ENCODE measurements at regions not wholly inside any gene's neighbourhood (a gene's known extent, or its start where the extent isn't known, plus 50 kb on each side); places are given as distances from the start of the nearest gene placed in this dataset.

DNA sequence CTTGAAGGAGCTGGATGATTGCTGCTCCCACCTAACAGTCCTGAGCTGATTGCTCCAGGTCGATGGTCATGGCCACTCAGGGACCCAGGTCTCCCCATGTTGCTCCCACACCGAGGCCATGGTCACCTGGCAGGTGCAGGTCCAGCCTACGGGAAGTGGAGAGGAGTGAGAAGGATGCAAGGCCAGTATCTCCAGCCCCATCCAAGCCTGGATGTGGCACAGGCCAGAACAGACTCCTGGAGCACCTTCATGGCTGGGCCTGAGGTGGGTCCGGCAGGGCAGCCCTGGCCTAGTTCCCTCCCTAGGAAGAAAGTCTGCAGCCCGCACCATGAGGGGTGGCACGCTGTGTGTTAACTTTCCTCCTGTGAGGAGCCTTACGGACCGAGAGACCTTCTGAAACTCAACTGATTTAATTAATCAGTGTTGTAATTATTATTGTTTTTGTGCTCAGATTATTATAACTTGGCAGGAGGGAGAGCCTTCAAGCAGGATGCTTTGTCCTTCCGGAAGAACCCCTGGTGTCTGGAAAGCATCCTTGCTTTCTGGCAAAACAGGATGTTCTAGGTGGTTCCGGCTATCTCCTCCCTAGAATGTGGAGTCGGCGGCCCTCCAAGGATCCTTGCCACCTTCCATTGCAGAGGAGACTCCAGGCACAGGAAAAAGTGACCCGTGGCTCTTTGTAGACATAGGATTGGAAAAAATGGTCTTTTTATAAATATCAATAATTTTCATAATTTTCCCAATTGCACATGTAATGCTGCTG, 92.3 kb upstream of the ADRA2C start:
- TF ChIP-seq, protein P1, sequence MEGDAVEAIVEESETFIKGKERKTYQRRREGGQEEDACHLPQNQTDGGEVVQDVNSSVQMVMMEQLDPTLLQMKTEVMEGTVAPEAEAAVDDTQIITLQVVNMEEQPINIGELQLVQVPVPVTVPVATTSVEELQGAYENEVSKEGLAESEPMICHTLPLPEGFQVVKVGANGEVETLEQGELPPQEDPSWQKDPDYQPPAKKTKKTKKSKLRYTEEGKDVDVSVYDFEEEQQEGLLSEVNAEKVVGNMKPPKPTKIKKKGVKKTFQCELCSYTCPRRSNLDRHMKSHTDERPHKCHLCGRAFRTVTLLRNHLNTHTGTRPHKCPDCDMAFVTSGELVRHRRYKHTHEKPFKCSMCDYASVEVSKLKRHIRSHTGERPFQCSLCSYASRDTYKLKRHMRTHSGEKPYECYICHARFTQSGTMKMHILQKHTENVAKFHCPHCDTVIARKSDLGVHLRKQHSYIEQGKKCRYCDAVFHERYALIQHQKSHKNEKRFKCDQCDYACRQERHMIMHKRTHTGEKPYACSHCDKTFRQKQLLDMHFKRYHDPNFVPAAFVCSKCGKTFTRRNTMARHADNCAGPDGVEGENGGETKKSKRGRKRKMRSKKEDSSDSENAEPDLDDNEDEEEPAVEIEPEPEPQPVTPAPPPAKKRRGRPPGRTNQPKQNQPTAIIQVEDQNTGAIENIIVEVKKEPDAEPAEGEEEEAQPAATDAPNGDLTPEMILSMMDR (conservative IDR thresholded peaks at IDR 0.05) = no peak
- no peak for TF ChIP-seq ZFX (IDR thresholded peaks at IDR 0.05)

Measured in C4-2B (cell line).